Lung (tissue), 11 donors: ENCODE measurements at regions not wholly inside any gene's neighbourhood (a gene's known extent, or its start where the extent isn't known, plus 50 kb on each side); places are given as distances from the start of the nearest gene placed in this dataset.

ENCODE experiments used
- ATAC-seq: fragments of 200-7000 bp; cut with Tn5 transposase; one replicate; pipeline ENCODE4 v1.9.1; 2020; ENCODE audit warnings: moderate number of reproducible peaks; ENCODE audit not compliant: insufficient read depth, low FRiP score
- DNase-seq, 3 donors: peaks; one replicate each; pipeline ENCODE4 v3.0.0-alpha.2; 2013 to 2017
- H3K27ac ChIP-seq, 2 donors: one replicate each; pipeline ENCODE4 v1.5.1; 2013; ENCODE audit warnings: mild to moderate bottlenecking in 2 of 2, moderate library complexity in 2 of 2, control low read depth in 1 of 2, inconsistent platforms in 1 of 2, low read depth in 1 of 2, low read length in 1 of 2
- H3K27me3 ChIP-seq, 3 donors: one replicate each; pipeline ENCODE4 v1.5.1; 2013; ENCODE audit warnings: low read length in 2 of 3; ENCODE audit not compliant: control insufficient read depth in 3 of 3, insufficient read depth in 3 of 3
- H3K36me3 ChIP-seq, 4 donors: one replicate each; pipeline ENCODE4 v1.5.1; 2013; ENCODE audit warnings: low read length in 4 of 4, mild to moderate bottlenecking in 1 of 4, moderate library complexity in 1 of 4; ENCODE audit not compliant: control insufficient read depth in 4 of 4, insufficient read depth in 4 of 4
- H3K4me1 ChIP-seq, 5 donors: one replicate each; pipeline ENCODE4 v1.5.1; 2013; ENCODE audit warnings: low read length in 5 of 5, mild to moderate bottlenecking in 2 of 5, moderate library complexity in 1 of 5; ENCODE audit not compliant: control insufficient read depth in 5 of 5, insufficient read depth in 5 of 5
- H3K4me3 ChIP-seq: one replicate; pipeline ENCODE4 v1.5.1; 2013; ENCODE audit warnings: mild to moderate bottlenecking, control low read depth, moderate library complexity
- H3K9ac ChIP-seq, 2 donors: one replicate each; pipeline ENCODE4 v1.5.1; 2013; ENCODE audit warnings: low read length in 2 of 2, control low read depth in 1 of 2; ENCODE audit not compliant: insufficient read depth in 1 of 2
- H3K9me3 ChIP-seq, 4 donors: one replicate each; pipeline ENCODE4 v1.5.1; 2013; ENCODE audit warnings: low read length in 3 of 4, mild to moderate bottlenecking in 1 of 4, moderate library complexity in 1 of 4; ENCODE audit not compliant: control insufficient read depth in 4 of 4, insufficient read depth in 3 of 4
- CTCF ChIP-seq: IDR thresholded peaks from 2 replicates; pipeline ENCODE4 v1.5.1; 2012; ENCODE audit warnings: mild to moderate bottlenecking; ENCODE audit errors: control extremely low read depth, extremely low read depth
- WGBS, 2 donors: extraction: QIAGEN DNeasy Blood & Tissue Kit; methylation state at CpG; one replicate each; pipeline ENCODE4 v1.1.7; 2013; 5-methylcytosine and 5-hydroxymethylcytosine counted together
- donor health status: control.
- donor health status: control.
- donor health status: Bipolar disorder and iron deficiency.
- donor health status: healthy.
- donor health status: DM: yes; HTN: yes; CAD: no.

GRCh38 chr17:27951872-27952271 is 58.7 kb upstream of the LYRM9 start:
- 64 to 74% methylated on average over 6 of the region's 6 CpGs for WGBS, 2 donors

GRCh38 chr17:27952366-27952765 is 59.2 kb upstream of the LYRM9 start:
- no peak overlapping the region for H3K4me3 ChIP-seq
- no peak overlapping the region for H3K27ac ChIP-seq
- H3K36me3 ChIP-seq, result no peaks in the 10 kb centered on the region
- DNase-seq (no peak), ATAC-seq (no peak)
- peaks cover 0 to 5% (median 0%) of the 10 kb centered on the region in 3 donors for H3K27me3 ChIP-seq
- peaks cover 0 to 2% (median 0%) of the 10 kb centered on the region in 4 donors for H3K9me3 ChIP-seq
- H3K4me1 ChIP-seq, result peaks cover 0 to 8% (median 2%) of the 10 kb centered on the region in 5 donors
- no peak for TF ChIP-seq CTCF
- 54 to 61% methylated on average over 7 of the region's 7 CpGs for WGBS, 2 donors
- H3K9ac ChIP-seq, result no peak overlapping the region

More at GRCh38 chr17:27951872-27952271, 58.7 kb upstream of the LYRM9 start:
- DNase-seq (no peak), ATAC-seq (no peak)
- Histone ChIP-seq H3K4me1 (peaks cover 0 to 5% (median 0%) of the 10 kb centered on the region in 5 donors), H3K9me3 (peaks cover 0 to 2% (median 0%) of the 10 kb centered on the region in 4 donors), H3K9ac (no peak overlapping the region), H3K36me3 (no peaks in the 10 kb centered on the region), H3K27me3 (peaks cover 0 to 5% (median 0%) of the 10 kb centered on the region in 3 donors), H3K27ac (no peak overlapping the region), H3K4me3 (no peak overlapping the region)
- TF ChIP-seq CTCF, result no peak

- no peak for DNase-seq
- no peak overlapping the region for H3K4me3 ChIP-seq
- ATAC-seq, result no peak
- no peak overlapping the region for H3K27ac ChIP-seq
- WGBS, 2 donors, result 60 to 67% methylated on average over 8 of the region's 8 CpGs
- no peak overlapping the region for H3K9ac ChIP-seq
- TF ChIP-seq CTCF, result no peak
- peaks cover 0 to 8% (median 2%) of the 10 kb centered on the region in 5 donors for H3K4me1 ChIP-seq
- no peaks in the 10 kb centered on the region for H3K36me3 ChIP-seq
- peaks cover 0 to 5% (median 0%) of the 10 kb centered on the region in 3 donors for H3K27me3 ChIP-seq
- no peaks in the 10 kb centered on the region for H3K9me3 ChIP-seq
These were observed 61.7 kb upstream of the LYRM9 start for GRCh38 chr17:27954548-27955495.
